GM19438 (cell line): ENCODE measurements at regions not wholly inside any gene's neighbourhood (a gene's known extent, or its start where the extent isn't known, plus 50 kb on each side); places are given as distances from the start of the nearest gene placed in this dataset.

Experiments used
- ATAC-seq: cut with Tn5 transposase; IDR thresholded peaks from one replicate; pipeline ENCODE4 v1.9.1; 2021; ENCODE audit warnings: low read depth; ENCODE audit not compliant: unreplicated experiment

DNA sequence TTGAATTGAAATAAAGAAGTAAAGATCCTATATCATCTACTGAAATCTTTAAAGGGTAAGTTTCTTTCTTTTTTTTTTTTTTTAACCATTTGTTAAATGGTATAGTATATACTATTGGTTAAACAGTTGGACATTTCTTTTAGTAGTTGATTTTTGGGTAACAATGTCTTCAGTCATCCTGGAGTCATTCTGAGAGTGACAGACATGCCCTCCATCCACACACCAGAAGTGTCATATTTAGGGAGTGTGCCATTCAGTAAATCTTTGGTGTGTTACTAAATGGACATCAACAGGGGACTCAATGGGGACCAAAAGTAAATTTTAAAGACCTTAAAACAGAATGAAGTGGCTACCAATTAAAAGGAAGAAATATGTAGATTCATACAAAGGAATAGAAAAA is 50.8 kb upstream of the SLC39A10 start:
- no peak for ATAC-seq

DNA sequence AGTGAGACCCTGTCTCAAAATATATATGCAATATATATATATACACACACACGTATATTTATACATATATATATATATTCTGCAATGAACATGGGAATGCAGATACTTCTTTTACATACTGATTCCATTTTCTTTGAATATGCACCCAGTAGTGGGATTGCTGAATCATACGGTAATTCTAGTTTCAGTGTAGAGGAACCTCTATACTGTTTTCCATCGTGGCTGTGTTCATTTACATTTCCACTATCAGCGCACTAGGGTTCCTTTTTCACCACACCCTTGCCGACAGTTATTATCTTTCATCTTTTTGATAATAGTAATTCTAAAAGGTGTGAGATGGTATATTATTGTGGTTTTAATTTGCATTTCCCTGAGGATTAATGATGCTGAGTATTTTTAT is 52.3 kb upstream of the SLC39A10 start:
- no peak for ATAC-seq

DNA sequence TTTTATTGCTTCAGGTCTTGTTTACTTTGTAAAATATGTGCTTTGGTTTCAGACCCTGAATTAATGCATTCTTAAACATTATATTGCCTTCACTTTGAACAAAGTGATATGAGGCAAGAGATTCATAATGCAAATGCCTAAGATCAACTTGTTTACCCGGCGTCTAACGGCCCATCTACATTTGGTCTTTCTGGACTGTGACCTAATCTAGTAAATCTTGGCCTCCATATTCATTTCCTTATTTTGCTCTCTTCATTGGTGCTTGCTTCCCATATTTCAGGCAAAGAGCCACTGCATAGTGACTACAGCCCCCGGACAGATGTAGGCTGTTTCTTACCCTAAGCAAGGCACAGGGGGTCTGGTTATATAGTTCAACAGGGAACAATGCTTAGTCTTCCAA is 53.0 kb upstream of the SLC39A10 start:
- no peak for ATAC-seq

- no peak for ATAC-seq
Measured at GRCh38 chr2:195603408-195603807, 53.6 kb upstream of the SLC39A10 start.

DNA sequence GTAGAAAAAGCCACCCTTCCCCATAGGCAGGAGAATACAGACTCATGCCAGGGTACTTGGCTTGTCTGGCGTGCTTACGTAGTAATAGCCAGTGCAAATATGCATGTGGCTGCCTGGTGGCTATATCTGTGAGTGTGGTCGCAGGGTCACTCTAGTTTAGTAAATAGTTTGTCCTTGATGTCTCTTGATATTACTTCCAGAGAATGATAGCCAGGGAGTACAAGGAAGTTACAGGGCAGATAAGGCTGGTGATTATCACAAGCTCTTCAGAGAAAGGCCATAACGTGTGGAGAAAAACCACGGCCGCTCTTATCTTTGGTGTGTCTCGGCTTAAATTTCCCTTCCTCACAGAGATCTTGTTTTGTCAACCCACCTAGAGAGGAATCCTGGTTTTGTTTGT is 54.3 kb upstream of the SLC39A10 start:
- ATAC-seq = no peak

GRCh38 chr2:195601361-195601760 is 55.7 kb upstream of the SLC39A10 start:
- ATAC-seq = no peak

DNA sequence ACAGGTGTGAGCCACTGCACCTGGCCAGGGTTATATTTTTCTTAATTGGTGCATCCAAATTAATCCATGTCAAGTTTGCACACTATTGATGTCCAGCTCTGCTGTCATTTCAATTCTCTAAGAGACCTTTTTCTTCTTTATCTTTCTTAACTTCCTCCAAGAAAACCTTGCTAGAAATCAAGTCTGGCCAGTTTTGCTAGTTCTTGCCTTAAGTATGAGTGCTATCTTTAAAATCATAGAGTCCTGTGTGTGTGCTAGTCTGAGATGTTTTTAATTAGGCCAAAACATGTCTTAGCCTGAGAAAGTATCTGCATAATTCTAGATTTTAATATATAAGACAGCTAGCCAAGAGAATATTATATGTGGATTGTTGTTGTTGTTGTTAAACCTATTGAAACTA is 56.2 kb upstream of the SLC39A10 start:
- no peak for ATAC-seq

GRCh38 chr2:195596840-195597239 is 60.2 kb upstream of the SLC39A10 start:
- no peak for ATAC-seq

DNA sequence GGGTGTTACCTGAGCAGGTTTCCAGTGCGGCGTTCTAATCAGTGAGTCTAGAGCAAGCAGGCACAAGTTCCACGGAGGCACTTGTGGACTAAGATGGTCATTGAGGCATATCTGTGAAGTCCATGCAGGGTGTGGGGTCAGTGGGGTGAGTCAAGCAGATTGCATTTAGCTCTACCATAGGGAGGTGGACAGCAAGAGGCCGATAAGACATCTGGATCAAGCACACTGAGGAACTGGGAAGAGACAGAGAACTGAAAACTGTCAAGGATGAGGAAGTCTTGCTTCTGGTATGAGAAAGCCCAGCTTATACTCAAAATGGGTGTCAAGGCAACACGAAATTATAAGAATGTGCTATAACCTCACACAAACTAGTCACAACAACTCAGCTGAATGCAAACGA is 61.2 kb upstream of the SLC39A10 start:
- ATAC-seq = no peak

GRCh38 chr2:195594919-195595694 is 61.9 kb upstream of the SLC39A10 start:
- no peak for ATAC-seq

GRCh38 chr2:195594248-195594647 is 62.8 kb upstream of the SLC39A10 start:
- ATAC-seq = no peak

DNA sequence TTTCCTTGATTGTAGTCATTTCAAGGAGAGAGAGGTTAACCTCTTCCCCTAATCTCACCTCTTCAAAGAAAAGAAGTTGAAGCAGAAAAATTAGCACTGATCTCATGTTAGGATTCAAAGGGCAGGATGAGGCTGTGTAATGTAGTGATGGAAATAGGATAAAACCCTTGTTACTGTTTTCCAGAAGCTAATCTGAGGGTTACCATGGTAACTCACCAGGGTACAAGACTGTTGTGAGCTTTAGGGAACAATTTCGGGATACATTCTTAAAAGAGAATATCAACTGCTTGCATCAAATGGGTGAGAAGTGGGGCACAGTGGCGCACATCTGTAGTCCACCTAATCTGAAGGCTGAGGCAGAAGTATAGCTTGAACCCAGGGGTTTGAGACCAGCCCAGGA is 64.9 kb upstream of the SLC39A10 start:
- ATAC-seq = no peak

DNA sequence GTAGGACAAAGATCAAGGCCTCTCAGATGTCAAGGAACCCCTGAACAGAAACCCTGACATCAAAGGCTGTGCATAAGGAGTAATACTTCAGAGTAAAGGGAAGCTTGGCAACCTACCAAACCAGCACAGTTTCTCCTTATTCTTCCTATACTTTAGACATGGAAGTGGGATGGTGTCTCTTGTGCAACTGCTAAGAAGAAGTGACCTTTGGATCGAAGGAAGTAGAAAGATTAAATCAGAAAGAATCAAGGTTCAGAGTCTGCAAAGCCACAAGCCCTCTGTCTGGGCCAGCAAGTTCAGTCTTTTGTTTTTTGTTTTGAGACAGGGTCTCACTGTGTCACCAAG is 66.2 kb upstream of the SLC39A10 start:
- ATAC-seq = no peak

GRCh38 chr2:195590199-195590860 is 66.7 kb upstream of the SLC39A10 start:
- no peak for ATAC-seq

GRCh38 chr2:195587966-195588365 is 69.1 kb upstream of the SLC39A10 start:
- ATAC-seq = no peak

DNA sequence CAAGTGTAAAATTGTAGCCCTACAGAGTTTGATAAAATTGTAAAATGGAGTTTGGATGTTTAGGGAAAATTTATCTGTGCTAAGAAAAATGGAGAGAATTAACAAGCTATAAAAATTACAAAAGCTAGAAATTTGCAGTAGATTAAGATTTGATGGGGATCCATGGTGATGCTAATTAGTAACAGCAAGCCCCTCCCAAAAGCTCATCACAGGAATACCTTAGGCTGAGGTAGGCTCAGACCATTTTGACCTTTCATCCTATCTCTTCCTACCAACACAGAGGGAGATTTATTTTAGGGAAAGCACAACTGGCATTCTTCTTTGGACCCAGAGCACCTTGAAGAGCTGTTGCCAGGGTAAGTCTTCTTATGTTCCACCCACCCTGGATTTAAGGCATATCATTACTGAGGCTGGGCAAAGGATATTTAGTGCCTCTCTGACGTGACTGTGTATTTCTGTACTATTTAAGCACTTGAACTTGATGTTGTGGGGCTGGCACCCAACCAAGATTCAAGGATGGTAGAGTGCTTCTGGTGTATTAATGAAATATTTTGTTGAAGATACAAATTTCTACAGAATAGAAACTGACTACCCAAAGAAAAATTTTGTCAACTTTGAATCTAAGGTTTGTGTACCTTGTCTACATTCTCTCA is 70.8 kb upstream of the SLC39A10 start:
- ATAC-seq = no peak

DNA sequence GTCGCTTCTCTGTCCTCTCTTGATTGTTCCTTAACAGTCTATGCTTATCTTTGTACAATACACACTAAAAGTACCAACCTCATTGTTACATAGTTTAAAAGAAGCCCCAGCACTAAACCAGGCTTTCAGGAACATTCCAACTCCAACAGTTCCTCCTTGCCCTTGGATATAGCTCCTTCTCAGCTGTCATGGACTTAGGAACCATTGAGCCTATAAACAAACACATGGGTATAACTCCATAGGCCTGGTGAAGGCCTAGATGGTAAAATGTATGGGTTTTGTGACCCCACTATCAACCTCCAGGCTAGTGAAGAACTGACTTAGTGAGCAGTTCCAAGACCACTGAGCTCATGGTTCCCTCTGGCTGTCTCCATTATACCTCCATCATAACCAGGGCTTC is 74.8 kb upstream of the SLC39A10 start:
- ATAC-seq = no peak

DNA sequence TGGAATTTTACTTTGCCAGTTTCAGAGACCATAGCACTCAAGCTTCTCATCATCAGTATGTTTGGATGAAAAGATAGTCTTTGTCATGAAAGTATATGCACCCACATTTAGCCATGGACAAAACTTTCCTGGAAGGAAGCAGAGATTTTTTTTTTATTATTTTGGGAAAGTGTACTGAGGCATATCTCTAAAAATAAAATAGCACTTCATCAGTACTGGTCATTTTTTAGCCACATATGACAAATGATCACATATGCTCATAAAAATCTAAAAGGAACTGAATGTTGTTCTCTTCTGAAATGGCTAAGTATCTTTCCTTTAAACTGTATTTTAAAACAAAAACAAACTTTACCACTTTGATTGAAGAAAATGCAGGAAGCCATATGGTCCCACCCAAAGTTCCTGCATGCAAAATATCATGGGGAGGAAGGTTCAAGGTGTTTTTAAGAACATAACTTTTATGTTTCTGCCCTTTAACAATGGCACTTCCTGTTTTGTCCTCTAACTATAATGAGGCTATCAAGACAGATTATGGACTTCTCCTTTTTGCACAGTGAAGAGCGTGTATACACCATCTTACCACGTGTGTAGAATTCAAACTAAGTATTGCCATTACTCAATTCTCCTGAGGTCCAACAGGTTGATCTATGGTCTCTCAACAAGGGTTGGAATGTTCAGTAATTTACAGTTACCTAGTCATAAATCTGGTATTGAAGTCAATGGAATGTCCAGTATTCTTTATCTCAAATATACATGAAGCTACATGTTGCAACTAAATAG is 77.1 kb upstream of the SLC39A10 start:
- no peak for ATAC-seq

GRCh38 chr2:195575879-195576401 is 81.1 kb upstream of the SLC39A10 start:
- peak; percentile 76 for ATAC-seq

DNA sequence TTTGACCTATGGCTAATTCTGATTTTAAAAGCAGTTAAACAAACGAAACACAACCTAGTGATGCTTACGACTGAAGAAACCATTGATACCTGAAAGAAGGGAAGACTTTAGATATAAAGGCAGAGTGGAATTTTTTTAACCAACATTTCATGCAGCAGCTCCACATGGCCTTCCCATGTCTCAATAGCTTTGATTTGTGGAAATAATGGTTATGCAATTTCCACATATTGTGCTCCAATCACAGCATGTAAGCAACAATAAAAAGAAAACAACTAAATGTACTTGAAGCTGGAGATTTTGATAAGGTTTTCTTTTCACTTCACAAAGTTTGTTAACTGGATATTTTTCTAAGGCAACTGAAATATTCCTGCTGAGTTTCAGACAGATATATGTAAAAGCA is 82.0 kb upstream of the SLC39A10 start:
- ATAC-seq = no peak

DNA sequence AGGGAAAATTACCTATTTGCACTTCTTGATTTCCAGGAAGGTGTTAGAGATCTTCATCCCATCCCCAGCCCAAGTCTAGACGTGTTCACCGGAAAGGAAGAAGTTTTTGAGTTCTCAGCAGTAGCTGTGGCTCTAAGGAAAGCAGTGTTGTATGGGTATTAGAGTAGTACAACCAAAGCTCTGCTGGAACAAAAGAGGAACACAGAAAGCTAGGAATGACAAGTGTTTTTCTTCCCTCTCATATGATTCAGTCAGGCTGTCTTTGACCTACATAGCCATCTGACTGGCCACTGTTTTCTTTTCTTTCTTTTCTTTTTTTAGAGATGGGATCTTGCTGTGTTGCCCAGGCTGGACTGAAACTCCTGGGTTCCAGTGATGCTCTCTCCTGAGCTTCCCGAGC is 82.7 kb upstream of the SLC39A10 start:
- no peak for ATAC-seq
